Activated CD4-positive, alpha-beta T cell treated with anti-CD3 and anti-CD28 coated beads, Interleukin-2, amount 50 U/mL, for 48 hours (primary cell): ENCODE measurements at regions not wholly inside any gene's neighbourhood (a gene's known extent, or its start where the extent isn't known, plus 50 kb on each side); places are given as distances from the start of the nearest gene placed in this dataset.
"Not testable (repeated sequence)": the region's sequence is repeated elsewhere in the genome, so short reads cannot be mapped to it uniquely, and the experiment has no call there.

ENCODE experiments used
- DNase-seq, 2 experiments: peaks; one replicate each; pipeline ENCODE4 v3.0.0-alpha.2; 2020

DNA sequence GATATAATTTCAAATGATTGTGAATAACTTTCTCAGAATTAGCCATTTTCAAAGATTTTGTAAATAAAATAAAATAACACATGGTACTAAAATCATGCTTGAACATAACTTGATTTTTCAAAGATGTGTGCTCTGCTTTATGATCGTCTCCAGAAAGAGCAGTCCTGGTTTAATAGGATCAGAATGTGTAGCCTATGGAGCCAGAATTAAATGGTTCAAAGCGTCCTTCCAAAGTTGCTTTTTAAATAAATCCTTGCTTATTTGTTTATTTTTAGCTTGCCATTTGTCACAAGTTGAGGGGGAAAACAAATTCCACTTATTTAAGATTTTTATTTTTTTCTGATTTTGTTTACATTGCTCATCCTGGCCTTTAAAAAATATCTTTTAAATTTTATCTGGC, 123.7 kb upstream of the SPRED1 start:
- no peak for DNase-seq

- DNase-seq, result peak in 1 of 2 experiments; percentile 26
These were observed 123.0 kb upstream of the SPRED1 start for GRCh38 chr15:38129531-38130204.

DNA sequence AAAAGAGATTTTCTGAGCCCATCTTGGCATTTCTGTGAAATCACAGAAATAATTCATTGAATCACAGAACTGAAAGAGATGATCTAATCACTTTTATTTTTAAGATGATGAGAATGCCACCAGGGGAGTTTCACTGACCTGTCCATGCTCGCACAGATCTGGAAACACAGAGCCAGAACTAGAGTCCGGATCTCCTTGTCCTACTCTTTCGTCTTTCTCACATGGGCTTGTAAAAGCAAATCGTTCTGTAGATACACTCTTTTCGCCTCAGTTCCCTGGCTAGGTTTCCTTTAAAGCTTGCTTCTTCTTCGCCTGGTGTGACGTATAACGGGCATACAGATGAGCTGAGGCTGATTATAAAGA, 122.5 kb upstream of the SPRED1 start:
- no peak for DNase-seq

GRCh38 chr15:38130740-38131498, 121.7 kb upstream of the SPRED1 start:
- DNase-seq, result no peak

DNA sequence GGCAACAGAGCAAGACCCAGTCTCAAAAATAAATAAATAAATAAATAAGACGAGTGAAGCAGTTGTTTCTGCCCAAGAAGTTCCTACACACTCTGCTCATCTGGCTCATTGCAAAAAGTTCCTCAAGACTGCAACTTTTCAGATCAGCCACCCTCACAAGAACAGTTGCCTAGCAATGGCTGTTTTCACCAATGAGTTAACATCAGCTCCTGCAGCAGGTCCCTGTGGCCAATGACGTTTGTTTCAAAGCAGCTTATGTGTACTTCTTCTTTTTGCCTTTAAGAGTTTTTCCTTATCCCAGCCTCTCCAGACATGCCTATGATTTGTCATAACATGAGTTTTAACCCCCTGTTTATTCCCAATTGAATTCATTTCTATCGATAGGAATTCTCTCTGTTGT, 118.4 kb upstream of the SPRED1 start:
- DNase-seq, result no peak

DNA sequence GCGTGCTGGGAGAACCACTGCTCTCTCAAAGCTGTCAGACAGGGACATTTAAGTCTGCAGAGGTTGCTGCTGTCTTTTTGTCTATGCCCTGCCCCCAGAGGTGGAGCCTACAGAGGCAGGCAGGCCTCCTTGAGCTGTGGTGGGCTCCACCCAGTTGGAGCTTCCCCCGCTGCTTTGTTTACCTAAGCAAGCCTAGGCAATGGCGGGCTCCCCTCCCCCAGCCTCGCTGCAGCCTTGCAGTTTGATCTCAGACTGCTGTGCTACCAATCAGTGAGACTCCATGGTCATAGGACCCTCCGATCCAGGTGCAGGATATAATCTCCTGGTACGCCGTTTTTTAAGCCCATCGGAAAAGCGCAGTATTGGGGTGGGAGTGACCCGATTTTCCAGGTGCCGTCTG, 110.4 kb upstream of the SPRED1 start:
- DNase-seq, result not testable (repeated sequence)

DNA sequence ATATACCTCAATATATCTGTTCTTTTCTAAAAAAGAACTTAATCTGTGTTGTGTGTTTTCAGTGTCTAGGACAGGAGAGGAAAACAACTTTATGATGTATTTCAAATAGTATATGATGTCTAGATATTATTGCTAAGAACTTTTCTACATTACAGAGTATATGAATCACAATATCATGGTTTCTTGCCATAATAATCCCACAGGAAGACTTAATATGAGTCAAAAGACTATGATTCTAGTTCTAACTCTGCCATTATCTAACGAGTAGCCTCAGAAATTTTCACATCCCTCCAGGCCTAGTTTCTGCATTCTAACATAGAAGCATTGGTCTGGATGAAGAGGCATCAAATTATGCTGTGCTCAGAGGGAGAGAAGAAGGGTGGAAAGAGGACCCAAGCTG, 107.7 kb upstream of the SPRED1 start:
- no peak for DNase-seq

DNA sequence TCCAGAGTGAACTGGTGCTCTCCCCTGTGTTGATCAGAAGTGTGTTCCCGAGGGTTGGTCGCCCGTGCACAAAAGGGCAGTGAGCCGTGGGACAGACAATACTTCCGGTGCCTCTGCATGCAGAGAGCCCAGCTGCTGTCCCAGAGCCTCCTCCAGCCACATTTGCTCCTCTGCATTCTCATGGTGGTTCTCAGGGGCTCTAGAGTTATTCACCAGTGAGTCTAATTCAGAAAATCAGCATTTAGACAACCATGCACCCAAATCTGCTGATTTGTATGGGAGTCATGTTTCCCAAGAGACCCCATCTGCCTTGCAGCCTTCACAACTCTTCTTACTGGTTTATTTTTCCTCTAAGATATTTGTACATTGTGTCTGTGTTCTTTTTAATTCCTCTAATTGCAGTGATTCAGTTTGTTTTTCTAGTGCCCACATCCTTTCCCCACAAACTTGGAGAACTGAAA, 107.0 kb upstream of the SPRED1 start:
- DNase-seq, result no peak

GRCh38 chr15:38147246-38147645, 105.4 kb upstream of the SPRED1 start:
- no peak for DNase-seq

DNA sequence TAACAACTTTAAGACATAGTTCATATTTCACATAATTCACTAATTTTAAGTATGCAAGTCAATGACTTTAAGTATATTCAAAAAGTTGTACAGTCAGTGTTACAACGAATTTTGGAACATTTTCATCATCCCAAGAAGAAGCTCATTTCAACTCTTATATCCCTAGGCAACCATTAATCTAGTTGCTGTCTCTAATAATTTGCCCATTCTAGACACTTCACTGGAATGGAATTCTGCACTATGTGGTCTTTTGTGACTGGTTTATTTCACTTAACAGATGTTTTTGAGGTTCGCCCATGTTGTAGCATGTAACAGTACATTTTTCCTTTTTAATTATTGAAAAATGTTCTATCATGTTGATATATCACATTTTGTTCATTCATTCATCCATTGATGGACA, 104.2 kb upstream of the SPRED1 start:
- DNase-seq, result no peak

DNA sequence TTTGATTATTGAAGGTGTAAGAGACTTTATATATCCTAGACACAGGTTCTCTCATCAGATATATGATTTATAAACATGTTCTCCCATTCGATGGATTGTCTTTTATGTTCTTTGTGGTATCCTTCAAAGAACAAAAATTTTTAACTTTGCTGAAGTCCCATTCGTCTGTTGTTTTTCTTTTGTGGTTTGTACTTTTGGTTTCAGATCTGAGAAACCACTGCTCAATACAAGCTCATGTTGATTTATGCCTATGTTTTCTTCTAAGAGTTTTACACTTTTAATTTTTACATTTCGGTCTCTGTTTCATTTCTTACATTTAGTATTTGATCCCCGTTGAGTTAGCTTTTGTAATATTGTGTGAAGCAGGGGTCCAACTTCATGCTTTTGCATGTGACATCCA, 103.3 kb upstream of the SPRED1 start:
- no peak for DNase-seq

- DNase-seq, result no peak
These were observed 102.5 kb upstream of the SPRED1 start for GRCh38 chr15:38150148-38150547.

GRCh38 chr15:38150794-38151193, 101.8 kb upstream of the SPRED1 start:
- no peak for DNase-seq

GRCh38 chr15:38153781-38154180, 98.9 kb upstream of the SPRED1 start:
- no peak for DNase-seq

- no peak for DNase-seq
These were observed 98.4 kb upstream of the SPRED1 start for GRCh38 chr15:38154255-38154654.

GRCh38 chr15:38154837-38155236, 97.8 kb upstream of the SPRED1 start:
- DNase-seq, result no peak

DNA sequence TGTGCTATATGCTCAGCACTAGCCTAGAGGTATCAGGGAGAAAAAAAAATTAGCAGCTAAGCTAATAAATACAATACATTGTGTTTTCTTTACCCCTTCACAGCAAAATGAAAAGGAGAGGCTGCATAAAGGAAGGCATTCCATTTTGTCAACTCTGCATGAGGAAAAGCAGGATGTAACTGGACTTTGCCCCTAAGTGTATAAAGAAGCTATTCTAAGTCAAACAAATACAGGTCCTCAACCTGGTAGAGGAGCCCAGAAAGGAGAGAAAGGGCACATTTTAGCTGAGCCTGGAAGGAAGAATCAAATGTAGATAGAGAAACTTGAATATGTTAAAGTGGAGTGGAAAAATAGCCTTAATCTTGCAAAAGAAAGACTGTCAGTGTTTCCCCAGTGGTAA, 89.0 kb upstream of the SPRED1 start:
- no peak for DNase-seq

DNA sequence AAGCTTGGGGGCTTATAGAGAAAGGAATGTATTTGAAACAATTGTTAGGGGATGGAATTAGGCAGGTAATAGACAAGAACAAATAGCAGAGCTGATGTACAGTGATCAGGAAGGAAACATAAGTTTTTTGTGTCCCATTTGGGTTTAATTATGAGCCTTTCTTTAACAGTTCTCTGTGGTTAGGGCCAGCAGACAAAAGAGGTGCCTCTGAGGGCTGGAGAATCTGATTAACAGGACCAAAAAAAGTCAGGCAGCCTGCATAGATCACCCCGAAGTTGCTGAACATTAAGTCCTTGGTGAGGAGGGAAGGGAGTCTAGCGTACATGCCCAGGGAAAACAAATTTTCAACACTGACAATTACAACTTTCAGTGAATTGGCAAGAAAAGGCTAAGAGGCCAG, 88.6 kb upstream of the SPRED1 start:
- no peak for DNase-seq

GRCh38 chr15:38164507-38164906, 88.1 kb upstream of the SPRED1 start:
- no peak for DNase-seq

GRCh38 chr15:38168467-38169070, 84.1 kb upstream of the SPRED1 start:
- no peak for DNase-seq

DNA sequence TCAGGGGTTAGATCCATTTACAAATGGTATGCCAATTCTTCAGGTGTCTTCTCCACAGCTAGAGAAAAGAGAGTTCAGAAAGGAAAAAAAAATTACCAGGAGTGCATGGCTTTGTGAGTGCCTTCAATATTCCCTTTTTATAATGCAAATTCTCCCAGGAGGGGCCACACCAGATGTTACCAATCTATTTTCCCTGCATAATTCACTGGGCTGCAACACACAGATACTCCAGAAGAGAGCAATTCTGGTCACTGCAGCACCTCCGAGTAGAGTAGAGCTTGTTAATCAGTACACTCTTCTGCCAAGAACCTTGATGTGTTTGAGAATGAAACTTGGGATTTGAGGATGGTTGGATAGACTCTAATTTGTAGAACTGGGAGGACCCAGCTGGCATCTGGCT, 80.7 kb upstream of the SPRED1 start:
- DNase-seq, result no peak

DNA sequence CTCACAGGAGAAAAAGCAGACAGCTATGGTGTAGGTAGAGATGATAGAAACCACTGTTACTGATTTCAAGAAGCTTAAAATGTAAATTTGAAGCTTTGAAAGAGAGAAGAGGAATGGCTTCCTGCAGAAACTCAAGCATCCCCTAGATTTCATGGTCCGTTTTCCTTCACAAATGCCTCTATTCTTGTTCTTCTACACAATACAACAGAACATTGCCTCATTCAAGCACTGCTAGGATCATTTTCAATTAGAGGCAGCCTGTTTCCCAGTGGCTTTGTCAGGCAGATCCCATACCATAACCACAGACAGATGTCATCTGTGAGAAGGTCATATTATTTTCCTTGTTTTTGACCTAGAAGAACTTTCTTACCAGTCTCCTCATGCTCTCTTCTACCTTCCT, 77.9 kb upstream of the SPRED1 start:
- DNase-seq, result no peak

DNA sequence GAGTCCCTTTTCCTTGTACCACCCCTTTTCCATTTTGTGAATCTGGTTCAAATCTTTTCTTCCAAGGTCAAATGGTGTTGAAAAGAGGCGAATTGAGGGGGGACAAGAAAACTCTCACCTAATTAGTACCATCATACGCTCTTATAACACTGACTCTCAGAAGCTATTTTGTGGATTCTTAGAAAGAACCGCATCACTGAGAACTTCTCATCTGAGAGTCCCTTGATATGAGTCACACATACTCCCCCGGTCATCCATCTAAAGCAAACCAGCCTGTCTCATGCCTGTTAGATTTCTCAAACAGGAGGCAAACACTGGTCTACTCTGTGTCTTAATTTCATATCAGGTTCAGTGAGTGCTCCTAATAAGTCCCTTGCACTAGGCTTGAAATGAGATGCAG, 76.5 kb upstream of the SPRED1 start:
- DNase-seq, result no peak

DNA sequence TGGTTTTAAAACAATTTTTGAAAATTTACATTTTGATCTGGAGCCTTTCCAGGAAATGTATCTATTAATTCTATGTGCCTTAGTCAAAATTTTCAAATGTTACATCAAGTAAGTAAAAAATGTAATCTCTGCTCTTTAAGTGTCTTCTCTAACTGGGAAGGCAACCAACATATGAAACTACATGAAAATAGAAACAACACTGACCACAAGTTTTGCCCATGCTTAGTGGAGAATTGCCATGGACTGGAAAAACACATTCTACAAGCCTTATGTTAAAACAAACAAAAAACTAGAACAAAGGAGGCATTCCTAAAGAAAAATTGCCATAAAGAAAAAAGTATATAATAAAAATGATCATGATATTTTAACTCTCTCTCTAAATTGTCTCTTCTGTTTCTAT, 75.9 kb upstream of the SPRED1 start:
- DNase-seq, result no peak
